NCI-H187 (cell line): ENCODE measurements at regions not wholly inside any gene's neighbourhood (a gene's known extent, or its start where the extent isn't known, plus 50 kb on each side); places are given as distances from the start of the nearest gene placed in this dataset.

Experiments
- DNase-seq, 2 experiments: peaks; one replicate each; lab custom pipeline; 2025; lab: John Stamatoyannopoulos, UW

- DNase-seq: peak; percentile 59 to 83
Measured at GRCh38 chr11:119885067-119885466, 156.1 kb upstream of the NECTIN1 start.

- DNase-seq: no peak
Measured at GRCh38 chr11:119882316-119882715, 153.3 kb upstream of the NECTIN1 start.

GRCh38 chr11:119880873-119881272 is 151.9 kb upstream of the NECTIN1 start:
- DNase-seq: no peak

- DNase-seq: no peak
Measured at GRCh38 chr11:119880143-119880542, 151.1 kb upstream of the NECTIN1 start.

- DNase-seq: no peak
Measured at GRCh38 chr11:119878990-119879389, 150.0 kb upstream of the NECTIN1 start.

GRCh38 chr11:119876841-119877240 is 147.8 kb upstream of the NECTIN1 start:
- DNase-seq: no peak

GRCh38 chr11:119875841-119876600 is 147.0 kb upstream of the NECTIN1 start:
- DNase-seq: no peak

- DNase-seq: no peak
Measured at GRCh38 chr11:119874660-119875238, 145.7 kb upstream of the NECTIN1 start.

- no peak for DNase-seq
Measured at GRCh38 chr11:119873761-119874421, 144.9 kb upstream of the NECTIN1 start.

- no peak for DNase-seq
Measured at GRCh38 chr11:119872611-119873310, 143.8 kb upstream of the NECTIN1 start.

- DNase-seq: no peak
Measured at GRCh38 chr11:119865661-119866156, 136.7 kb upstream of the NECTIN1 start.

- no peak for DNase-seq
Measured at GRCh38 chr11:119864836-119865235, 135.8 kb upstream of the NECTIN1 start.

- peak; percentile 69 to 79 for DNase-seq
Measured at GRCh38 chr11:119863851-119864601, 135.0 kb upstream of the NECTIN1 start.

- no peak for DNase-seq
Measured at GRCh38 chr11:119863236-119863635, 134.2 kb upstream of the NECTIN1 start.

GRCh38 chr11:119861160-119861559 is 132.2 kb upstream of the NECTIN1 start:
- no peak for DNase-seq

GRCh38 chr11:119860561-119861094 is 131.6 kb upstream of the NECTIN1 start:
- no peak for DNase-seq

- no peak for DNase-seq
Measured at GRCh38 chr11:119859684-119860083, 130.7 kb upstream of the NECTIN1 start.

- DNase-seq: no peak
Measured at GRCh38 chr11:119858288-119858687, 129.3 kb upstream of the NECTIN1 start.

GRCh38 chr11:119856681-119857485 is 127.9 kb upstream of the NECTIN1 start:
- DNase-seq: no peak

GRCh38 chr11:119855066-119855465 is 126.1 kb upstream of the NECTIN1 start:
- DNase-seq: no peak

GRCh38 chr11:119854521-119854920 is 125.5 kb upstream of the NECTIN1 start:
- no peak for DNase-seq
